Stimulated activated CD8-positive, alpha-beta memory T cell treated with anti-CD3 and anti-CD28 coated beads, Interleukin-4, amount 100 ng/mL, for 48 hours (primary cell): ENCODE measurements at regions not wholly inside any gene's neighbourhood (a gene's known extent, or its start where the extent isn't known, plus 50 kb on each side); places are given as distances from the start of the nearest gene placed in this dataset.
"Not testable (repeated sequence)": the region's sequence is repeated elsewhere in the genome, so short reads cannot be mapped to it uniquely, and the experiment has no call there.

Source experiments
- DNase-seq: peaks from one replicate; pipeline ENCODE4 v3.0.0-alpha.2; 2020

- DNase-seq: no peak
Observed at GRCh38 chr1:172755099-172755498, 96.2 kb downstream of the FASLG start.

DNA sequence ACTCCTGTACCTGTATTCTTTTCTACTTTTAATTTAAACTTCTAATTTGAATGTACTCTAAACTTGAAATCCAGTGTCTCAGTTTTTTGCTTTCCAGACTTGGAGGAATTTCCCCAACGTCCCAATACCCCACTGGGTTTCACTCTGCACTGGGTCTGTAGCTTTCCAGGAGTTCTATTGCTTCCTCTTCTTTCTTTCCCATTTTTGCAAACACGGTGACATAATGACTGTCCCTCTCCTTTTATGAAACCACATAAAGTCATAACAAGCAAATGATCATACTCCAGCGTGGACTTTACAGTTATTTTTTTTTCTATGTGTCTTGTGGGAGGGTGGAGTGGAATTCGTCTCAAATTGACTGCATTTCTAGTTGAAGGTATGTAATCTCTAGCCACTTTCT is 97.1 kb downstream of the FASLG start:
- DNase-seq: no peak

DNA sequence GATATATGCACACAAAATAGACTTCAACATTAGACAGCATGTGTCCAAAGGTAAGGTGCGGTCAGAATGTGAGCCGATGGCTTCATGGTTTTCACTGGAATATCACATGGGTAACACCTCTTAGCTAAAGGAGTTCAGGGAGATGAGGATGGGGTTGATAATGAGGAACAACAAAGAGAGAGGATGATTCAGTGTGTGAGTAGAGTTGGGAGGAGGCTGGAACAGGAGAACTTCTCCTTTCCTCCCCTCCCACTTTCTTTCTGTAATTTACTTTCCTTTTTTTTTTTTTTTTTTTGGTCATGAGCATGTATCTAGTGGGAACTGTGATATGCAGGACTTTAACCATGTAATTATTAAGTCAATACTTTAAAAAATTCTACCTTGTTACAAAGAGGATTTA is 99.4 kb downstream of the FASLG start:
- no peak for DNase-seq

DNA sequence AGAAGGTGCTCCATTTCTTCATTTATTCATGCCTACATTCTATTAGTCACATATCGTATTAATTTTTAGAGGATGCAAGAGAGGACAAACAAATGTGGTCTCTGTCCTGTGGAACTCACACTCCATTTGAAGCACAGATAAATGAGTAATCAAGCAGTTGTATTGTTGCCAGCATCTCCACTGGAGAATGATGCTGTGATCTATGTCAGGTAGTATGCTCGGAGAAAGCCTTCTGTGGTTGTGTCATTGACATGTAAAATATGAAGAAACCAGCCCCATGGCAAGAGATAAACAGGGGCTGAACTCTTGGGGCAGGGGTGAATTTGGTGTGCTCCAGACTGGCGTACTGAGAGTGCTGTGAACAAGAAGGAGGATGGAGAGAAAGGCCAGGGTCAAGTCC is 101.2 kb downstream of the FASLG start:
- no peak for DNase-seq

DNA sequence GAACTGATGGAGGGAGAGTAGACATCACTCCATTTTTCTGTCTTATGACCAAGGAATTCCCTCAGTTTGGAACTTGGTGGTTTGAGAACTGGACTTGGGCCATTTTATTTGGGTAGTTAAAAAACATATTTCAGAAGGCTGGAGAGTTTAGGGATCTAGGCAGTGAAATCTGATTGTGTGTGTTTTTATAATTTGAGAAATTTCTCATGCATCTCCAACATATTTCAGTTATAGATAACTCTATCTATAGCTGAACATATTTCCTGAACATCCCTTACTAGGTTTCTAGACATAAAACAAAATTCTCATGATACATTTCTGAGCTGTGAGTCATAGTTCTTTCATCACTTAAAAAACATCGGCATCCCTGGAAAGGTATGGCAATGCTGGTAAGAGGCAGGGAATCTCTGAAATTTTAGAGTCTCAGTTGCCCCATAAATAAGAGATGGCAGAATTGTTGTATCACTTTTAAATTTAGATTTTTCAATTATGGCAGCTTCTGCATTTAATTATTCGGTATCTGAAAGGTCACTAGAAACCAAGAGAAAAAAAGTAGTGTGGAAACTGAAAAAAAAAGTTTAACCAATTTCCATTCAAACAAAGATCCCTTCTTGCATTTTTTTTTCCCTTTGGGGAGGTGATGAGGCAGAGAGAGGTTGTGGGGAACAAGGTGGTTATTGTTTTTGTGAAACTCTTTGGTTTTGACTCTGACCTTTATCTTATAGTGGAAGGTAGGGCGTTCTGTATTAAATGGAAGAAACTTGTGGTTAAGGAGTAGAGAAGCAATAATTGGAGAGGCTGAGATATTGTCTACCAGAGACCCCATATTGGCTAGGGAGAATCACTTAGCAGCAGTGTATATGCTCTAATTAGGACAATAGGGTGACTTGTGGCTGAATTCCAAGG is 102.9 kb downstream of the FASLG start:
- DNase-seq: no peak

- no peak for DNase-seq
Observed at GRCh38 chr1:172763057-172763456, 104.2 kb downstream of the FASLG start.

GRCh38 chr1:172764378-172764777 is 105.5 kb downstream of the FASLG start:
- DNase-seq: peak; percentile 41

GRCh38 chr1:172766462-172766861 is 107.6 kb downstream of the FASLG start:
- no peak for DNase-seq

- DNase-seq: no peak
Observed at GRCh38 chr1:172770071-172770470, 111.2 kb downstream of the FASLG start.

GRCh38 chr1:172774561-172774960 is 115.7 kb downstream of the FASLG start:
- no peak for DNase-seq

DNA sequence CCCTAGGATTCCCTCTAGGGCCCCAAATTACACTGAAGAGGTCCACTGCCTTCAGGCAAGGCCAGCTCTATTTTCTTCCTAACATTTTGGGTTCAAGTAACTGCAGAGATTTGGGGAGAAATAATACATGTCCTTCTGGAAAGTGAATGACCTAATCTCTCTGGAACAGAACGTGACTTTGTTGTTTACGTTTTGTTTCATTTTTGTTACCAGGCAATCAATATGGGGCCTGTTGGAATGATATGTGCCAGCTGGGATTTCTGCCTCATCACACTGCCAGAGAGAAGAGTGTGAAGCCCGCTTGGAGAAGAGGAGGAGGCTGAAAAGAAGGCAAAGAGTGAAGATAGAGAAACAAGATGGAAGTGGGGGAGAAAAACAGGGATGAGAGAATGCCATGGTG is 116.7 kb downstream of the FASLG start:
- DNase-seq: no peak

DNA sequence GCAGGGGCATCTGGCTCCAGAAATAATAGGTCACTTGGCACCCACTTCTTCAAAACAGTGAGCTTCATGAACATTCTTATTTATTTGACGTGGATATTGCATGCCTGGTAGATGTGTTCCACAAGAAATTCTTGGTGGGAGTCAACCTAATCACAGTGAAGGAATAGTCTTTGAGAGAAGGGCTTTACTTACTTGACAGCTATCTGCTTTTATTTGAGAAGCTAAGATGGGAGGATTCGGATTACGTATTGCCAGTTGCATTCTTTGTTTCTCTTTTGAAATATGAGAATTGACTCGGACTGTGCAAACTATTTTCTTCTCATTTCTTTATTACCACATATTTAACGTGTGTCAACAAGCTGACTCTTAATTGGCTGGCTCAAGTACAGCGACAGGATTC is 117.2 kb downstream of the FASLG start:
- no peak for DNase-seq

DNA sequence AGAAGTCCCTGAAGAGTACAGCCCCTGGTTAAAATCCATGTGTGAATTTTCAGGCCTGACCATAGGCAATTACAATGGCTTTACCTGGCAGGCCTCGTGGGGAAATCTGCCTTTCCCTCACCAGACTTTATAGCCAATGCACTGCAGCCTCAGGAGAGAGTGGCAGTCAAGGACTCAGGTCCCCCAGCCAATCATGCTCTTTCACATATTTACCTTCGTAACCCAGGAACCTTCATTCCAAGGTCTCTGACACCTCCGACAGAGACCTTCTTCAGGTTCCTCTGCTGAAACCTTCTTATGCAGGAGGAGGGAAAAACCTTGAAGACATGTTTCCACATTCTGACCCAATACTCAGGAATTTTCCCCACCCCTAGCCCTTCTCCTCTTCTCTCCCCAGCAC is 118.9 kb downstream of the FASLG start:
- no peak for DNase-seq

- no peak for DNase-seq
Observed at GRCh38 chr1:172778456-172779455, 119.9 kb downstream of the FASLG start.

DNA sequence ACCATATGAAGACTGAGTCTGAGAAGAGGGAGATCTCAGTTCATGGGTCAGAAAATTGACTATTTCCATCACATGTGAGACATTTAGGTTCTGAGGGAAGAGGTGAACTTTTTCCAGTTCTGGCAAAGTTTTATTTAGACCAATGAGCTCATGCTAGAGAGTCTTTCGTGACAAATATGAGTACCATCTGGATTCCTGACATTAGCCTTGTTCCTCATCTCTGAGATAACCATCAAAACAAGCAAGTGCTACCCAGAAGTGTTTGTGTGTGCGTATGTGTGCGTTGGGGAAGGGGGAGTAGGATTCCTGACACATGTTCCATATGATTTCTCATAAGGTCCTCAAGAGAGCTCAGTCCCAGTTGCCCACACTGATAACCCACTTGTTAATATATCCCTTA is 120.6 kb downstream of the FASLG start:
- DNase-seq: no peak

DNA sequence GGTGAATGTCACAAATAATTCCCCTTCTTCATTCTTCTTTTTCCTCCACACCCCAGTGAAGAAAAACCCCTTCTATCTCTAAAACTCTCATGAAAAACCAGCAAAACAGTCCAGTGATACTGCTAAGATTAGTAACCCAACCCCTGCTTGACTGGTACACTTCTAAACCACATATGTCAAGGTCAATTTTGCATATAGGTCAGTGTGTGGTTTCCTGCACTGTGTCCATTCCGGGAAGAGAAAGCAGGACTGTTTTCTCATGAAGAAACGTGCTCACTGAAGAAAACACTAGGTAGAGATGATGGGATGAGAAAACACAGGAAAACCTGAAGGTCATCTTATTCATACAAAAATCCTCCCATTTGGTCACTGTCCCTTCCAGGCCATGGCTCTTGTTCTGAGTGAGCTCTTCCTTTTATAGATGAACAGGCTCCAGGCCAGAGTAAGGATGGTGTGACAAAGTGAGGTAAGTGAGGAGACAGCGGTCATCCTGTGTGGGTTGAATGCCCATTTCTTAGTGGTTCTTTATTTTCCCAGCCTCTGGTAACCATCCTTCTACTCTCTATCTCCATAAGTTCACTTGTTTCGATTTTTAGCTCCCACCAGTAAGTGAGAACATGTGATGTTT is 122.7 kb downstream of the FASLG start:
- DNase-seq: no peak

- DNase-seq: no peak
Observed at GRCh38 chr1:172789840-172790239, 130.9 kb downstream of the FASLG start.

DNA sequence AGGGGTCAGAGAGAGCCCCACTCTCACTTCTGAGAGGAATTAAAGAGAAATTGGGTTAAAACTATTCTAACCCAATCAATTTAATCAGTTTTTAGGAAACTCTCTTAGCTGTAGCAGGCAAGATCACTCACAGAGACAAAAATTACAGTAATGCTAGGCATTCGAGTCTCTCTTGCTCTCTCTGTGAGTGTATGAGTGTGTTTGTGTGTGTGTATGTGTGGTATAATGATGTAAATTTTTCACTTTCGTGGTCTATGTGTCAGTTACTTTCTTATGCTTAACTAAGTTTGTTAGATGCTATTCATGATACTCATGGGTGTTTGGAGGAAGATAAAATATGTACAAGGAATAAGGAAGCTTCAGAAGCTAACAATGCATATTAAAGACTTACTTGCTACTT is 131.3 kb downstream of the FASLG start:
- no peak for DNase-seq

DNA sequence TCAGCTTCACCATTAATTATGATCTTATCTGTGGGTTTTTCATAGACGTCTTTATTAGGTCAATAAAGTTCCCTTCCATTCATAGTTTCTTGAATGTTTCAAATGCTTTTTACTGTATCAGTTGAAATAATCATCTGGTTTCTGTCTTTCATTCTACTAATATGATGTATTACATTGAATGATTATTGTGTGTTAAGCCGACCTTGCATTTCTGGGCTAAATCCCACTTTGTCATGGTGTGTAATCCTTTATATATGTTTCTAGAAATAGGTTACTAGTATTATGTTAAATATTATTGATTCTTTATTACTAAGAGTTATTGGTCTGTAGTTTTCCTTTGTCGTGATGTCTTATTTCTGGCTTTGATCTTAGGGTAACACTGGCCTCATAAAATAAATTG is 134.9 kb downstream of the FASLG start:
- DNase-seq: no peak

- no peak for DNase-seq
Observed at GRCh38 chr1:172795741-172796140, 136.8 kb downstream of the FASLG start.

- DNase-seq: not testable (repeated sequence)
Observed at GRCh38 chr1:172799804-172800203, 140.9 kb downstream of the FASLG start.

- DNase-seq: no peak
Observed at GRCh38 chr1:172801771-172802322, 142.9 kb downstream of the FASLG start.

GRCh38 chr1:172809750-172810149 is 150.8 kb downstream of the FASLG start:
- DNase-seq: no peak
